ENCODE measurements at regions not wholly inside any gene's neighbourhood (a gene's known extent, or its start where the extent isn't known, plus 50 kb on each side); places are given as distances from the start of the nearest gene placed in this dataset.
"Not testable (repeated sequence)": the region's sequence is repeated elsewhere in the genome, so short reads cannot be mapped to it uniquely, and the experiment has no call there.

- DNase-seq, result no peak
Observed at GRCh38 chr6:3962291-3963280, 113.4 kb downstream of the FAM50B start.

- DNase-seq, result no peak
Observed at GRCh38 chr6:3963426-3963825, 114.3 kb downstream of the FAM50B start.

- DNase-seq, result no peak
Observed at GRCh38 chr6:3965071-3965718, 113.7 kb downstream of the FAM217A start.

- DNase-seq, result no peak
Observed at GRCh38 chr6:3966426-3966825, 112.5 kb downstream of the FAM217A start.

- DNase-seq, result no peak
Observed at GRCh38 chr6:3970097-3970496, 108.8 kb downstream of the FAM217A start.

DNA sequence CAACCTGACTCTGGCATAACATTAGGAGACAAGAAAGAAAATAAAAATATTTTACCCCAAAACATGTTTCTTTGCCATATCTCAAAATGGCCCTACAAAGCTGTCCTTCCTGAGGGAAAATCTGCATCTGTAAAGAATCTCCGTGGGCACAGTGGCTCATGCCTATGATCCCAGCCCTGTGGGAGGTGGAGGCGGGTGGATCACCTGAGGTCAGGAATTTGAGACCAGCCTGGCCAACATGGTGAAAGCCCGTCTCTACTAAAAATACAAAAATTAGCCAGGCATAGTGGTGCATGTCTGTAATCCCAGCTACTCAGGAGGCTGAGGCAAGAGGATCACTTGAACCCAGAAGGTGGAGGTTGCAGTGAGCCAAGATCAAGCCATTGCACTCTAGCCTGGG, 105.8 kb downstream of the FAM217A start:
- DNase-seq, result not testable (repeated sequence)

DNA sequence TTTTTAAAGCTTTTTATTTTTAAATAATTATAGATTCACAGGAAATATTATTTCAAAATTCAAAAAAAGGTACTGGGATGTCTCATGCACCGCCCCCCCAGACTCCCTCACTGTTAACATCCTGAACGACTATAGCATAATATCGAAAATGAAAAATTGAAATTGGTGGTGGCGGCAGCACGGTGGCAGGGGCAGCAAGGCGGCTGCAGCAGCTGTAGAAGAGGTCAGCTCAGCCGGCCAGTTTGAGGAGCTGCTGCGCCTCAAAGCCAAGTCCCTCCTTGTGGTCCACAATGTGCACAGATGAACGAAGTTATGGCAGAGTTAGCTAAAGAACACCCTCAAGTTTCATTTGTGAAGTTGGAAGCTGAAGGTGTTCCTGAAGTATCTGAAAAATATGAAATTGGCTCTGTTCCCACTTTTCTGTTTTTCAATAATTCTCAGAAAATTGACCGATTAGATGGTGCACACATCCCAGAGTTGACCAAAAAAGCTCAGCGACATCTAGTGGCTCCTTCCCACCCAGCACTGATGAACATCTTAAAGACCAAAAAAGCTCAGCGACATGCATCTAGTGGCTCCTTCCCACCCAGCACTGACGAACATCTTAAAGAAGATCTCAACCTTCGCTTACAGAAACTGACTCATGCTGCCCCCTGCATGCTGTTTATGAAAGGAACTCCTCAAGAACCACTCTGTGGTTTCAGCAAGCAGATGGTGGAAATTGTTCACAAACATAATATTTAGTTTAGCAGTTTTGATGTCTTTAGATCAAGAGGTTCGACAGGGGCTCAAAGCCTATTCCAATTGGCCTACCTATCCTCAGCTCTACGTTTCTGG, 100.8 kb downstream of the FAM217A start:
- no peak for DNase-seq

GRCh38 chr6:3978966-3979365, 100.0 kb downstream of the FAM217A start:
- not testable (repeated sequence) for DNase-seq

- DNase-seq, result no peak
Observed at GRCh38 chr6:3981917-3982316, 97.0 kb downstream of the FAM217A start.

GRCh38 chr6:3983778-3984177, 95.2 kb downstream of the FAM217A start:
- no peak for DNase-seq

DNA sequence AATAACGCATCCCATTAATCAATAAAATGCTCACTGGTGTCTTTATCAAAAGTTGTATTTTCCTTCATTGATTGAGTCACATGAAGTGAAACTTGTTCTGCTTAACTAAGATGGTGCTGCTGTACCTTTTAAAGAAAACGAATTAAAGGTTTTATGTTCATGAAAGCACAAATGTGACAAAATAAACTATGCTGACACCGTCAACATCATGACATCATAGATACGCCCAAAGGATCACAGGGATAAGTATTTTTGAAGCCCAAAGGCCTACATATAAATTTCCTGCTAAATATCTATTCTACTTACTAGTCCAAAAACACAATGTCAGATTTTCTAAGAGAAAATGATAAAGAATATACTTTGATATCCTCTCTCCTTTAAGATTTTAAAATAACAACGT, 94.4 kb downstream of the FAM217A start:
- no peak for DNase-seq

DNA sequence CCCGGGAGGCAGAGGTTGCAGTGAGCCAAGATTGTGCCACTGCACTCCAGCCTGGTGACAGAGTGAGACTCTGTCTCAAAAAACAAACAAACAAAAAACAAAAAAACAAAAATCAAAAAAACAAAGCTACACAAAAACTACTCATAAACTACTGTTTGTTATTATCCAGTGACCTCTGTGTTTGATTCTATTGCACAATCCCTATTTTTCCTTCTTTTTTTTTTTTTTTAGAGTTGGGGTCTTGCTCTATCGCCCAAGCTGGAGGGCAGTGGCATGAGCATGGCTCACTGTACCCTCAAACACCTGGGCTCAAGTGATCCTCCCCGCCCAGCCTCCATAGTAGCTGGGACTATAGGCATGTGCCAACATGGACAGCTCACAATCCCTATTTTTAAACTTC, 92.7 kb downstream of the FAM217A start:
- no peak for DNase-seq

DNA sequence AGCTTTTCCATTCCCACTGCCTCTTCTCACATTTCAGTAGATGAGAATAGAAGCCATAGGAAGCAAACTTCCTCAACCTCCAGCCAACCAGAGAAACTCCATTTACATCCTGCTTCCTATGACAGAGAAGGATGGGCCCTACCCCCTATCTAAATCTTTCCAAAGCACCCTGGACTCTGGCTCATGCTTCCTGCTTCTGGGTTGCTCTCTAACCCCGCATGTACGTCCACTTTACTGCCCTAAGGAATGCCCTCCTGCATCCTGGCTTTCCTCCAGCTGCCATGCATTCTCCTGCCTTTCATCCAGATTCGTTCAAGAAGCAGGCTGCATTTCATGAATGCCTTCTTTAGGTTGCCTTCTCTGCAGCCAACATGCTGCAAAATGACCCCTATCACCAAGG, 91.9 kb downstream of the FAM217A start:
- no peak for DNase-seq

- no peak for DNase-seq
Observed at GRCh38 chr6:3987576-3987975, 91.4 kb downstream of the FAM217A start.

DNA sequence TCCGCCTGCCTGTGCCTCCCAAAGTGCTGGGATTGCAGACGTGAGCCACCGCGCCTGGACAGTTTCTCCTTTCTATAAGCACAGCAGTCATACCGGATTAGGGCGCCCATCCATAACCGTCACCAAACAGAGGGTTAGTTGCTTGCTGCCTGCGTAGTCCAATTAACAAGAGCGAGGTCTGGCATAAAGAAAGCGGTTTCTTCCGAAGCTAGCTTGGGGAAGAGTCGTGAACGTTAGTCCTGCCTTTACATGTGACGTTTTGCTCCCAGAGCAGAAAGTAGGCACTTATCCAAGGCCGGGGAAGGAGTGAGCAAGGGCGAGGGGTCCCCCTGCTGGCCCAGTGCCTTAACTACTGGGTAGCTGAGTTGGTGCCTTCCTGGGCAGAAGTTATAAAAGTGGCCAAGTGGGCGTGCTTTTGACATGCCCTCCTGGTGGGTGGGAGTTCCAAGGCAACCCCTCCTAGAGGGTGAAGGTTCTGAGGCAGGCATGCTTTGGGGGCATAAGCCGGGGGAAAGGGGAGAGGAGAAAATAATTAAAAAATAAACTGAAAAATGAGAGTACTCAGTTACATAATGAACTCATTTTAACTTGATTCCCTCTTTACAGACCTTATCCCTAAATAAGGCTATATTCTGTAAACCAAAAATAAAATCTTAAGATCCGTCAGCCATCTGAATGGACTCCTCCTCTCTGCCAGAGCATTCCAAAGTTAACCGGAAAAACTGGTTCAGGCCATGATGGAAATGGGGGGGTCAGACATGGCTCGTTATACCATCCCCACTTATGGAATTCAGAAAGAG, 88.0 kb downstream of the FAM217A start:
- DNase-seq, result peak; percentile 65

DNA sequence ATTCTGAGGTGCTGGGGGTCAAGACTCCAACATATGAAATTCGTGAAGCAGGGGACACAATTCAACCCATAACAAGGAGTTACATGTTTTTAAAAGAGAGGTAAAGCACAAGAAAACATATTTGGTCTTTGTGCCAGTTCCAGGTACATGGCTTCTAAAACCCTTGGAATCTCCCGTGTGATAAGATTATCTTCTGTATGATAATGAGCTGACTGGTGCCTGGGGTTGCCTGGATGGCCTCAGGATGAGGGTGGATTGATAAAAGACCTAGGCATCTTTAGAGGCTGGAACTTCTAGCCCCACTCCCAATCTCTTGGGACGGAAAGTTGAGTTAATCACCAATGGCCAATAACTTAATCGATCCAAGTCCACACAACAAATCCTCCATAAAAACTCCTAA, 87.0 kb downstream of the FAM217A start:
- no peak for DNase-seq

DNA sequence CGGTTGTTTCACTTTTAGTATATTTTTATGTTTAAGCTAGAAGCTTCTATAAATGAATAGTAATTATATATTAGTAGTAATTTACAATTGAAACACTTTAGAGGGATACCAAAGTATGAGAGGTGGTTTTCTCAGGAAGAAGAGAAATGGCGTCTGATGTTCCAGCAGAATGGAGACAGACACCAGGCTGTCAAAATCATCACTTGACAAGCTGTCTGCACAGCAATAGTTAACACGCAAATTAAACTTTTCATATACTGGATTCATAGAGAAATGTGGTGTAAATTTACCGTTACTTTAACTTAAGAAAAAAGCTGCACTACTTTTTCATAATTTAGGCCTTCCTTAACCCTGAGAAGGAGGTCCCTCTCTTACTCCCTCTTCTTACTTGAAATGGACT, 82.6 kb downstream of the FAM217A start:
- DNase-seq, result no peak

DNA sequence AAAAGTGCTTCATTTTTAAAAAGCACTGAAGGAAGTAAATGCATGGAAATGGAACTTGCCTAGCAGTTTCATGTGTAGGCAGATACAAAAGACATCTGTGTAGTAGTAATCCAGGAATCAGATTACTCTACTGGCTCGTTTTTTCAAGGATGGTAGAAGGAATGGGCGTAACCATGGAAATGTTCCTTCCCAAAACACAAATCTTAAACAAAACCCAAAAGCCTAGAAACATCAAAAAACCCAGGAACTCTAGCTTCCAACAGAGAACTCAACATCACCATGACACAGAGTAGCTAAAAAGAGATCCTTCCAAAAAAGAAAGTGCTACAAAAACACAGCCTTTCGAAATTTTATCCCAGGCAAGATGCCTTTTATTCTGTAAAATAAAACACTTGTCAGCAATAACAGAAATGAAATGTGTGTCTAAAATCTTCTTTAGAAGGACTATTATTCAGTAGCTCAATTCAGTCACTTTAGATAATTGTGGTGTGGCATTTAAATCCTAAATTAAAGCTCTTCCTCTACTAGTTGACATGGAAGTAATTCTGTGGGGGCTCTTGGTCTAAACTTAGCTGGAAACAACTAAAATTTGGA, 81.7 kb downstream of the FAM217A start:
- DNase-seq, result no peak

DNA sequence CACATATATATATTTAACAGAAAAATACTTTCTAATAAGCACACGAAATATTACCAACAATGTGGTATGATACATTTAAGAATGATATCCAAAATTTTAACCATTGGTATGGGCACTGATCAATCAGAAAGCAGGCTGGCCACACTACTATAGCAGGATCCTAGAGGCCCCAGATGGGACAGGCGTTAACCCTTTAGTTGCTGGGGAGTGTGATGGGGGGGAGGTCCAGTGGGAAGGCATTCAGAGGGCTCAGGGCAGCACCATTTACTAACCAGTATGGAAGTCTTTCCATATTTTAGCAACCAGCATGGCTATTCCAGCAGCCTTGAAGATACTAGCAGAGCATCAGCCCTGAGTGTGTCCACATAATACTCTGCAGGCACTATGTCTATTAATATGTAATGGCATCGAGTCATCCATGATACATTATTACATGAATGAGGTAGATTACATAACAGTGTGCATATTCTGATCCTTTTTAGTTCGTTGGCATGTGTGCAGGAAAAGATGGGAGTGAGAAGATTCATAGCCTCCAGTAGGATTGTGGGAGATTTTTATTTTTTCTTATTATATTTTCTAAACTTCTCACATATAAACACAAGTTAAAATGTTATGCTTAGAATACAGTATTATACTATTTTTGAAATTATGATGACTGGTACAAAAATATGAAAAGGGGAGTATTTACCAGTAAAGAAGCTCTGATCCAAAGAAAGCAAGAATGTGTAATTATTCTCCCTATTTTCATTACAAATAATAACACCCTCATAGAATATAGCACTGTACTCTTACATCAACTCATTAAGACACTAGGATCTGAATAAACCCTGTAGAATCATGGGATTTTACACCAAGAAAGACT, 78.9 kb downstream of the FAM217A start:
- no peak for DNase-seq

DNA sequence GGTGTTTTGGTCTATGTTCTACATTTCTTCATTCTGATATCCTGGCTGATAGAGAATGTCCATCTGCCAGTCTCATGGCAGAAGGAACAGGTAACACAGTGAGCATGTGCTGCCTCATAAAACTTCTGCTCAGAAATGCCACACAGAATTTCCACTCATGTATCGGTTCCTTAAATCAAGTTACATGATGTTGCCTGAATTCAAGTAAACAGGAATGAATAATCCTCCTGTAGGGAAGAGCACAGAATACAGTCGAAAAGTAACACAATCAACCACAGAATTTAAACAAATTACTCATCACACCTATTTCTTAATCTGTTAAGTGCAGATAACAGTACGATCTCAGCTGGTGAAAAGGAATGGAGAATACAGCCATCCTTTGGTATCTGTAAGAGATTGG, 74.7 kb downstream of the FAM217A start:
- DNase-seq, result no peak

Measured in DMS 273 treated with DMSO at 0.1 percent for 48 hours (cell line).